NCI-H1694 treated with DMSO at 0.1 percent for 48 hours (cell line): ENCODE measurements at regions not wholly inside any gene's neighbourhood (a gene's known extent, or its start where the extent isn't known, plus 50 kb on each side); places are given as distances from the start of the nearest gene placed in this dataset.

ENCODE experiments used
- DNase-seq: peaks from one replicate; lab custom pipeline; 2025; lab: John Stamatoyannopoulos, UW

DNA sequence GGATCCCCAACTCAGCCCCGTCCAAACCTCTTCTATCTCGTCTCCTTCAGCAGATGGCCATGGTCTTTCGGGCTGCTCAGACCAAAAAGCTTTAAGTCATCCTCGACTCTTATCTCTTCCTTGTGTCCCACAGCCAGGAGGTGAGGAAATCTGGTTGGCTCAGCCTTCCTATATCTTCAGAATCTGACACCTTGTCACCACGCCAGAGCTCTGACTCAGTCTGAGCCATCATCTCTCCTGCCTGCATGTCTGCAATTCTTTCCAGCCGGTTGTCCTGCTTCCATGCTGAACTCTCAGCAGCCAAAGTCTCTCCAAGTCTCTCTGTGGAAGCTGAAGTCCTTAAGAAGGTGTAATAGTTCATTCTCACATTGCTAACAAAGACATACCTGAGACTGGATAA is 419.3 kb upstream of the ADAMTS16 start:
- no peak for DNase-seq

DNA sequence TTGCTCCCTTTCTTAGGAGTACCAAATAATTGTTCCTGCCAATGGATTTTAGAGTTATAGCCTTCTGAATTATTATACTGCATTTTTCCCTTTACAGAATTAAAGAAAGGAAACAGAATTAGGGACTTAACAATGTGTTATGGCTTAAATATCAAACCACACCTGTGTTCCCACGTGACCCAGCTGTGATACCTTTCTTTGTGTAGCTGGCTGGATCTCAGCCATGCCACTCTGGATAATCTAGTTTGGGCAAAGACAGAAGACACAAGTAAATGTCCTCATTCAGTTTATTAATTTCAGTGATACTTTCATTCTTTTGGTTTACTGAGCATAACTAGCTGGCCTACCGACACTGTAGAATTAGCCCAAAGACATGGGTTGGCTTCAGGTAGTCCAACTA is 417.2 kb upstream of the ADAMTS16 start:
- no peak for DNase-seq

DNA sequence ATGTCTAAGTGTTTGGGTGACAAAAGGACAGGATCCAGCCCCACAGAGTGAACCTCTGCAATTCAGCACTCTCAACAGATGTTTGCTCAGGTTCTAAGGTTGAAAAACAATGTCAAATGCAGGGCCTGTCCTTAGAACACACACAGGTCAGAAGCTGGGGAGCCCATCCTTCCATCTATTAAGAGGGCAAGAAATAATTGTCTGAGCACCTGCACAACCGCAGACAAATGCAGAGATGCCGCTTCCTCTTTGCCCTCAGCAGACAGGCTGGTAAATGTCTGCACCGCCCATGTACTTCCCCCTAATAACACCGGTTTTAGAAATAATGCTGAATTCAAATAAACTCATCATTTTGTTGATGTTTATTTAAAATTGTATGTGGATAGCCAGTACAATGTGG is 414.5 kb upstream of the ADAMTS16 start:
- DNase-seq: no peak

DNA sequence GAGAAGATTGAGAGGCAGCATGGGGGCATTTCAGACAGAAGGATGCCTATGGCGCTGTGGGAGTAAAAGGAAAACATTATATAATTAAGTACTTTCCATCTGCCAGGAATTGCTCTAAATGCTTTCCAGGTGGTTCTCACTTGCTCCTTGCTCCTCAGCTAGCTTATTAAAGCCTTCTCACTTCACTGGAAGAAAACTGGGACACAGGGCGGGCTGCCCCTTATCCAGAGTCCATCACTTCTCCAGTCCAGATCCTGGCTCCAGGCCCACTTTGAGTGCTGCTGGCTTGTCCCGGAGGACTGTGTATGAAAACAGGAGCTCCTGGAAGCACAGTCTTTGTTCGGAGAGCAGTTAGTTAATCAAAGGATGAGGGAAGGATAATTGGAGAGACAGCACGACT is 409.9 kb upstream of the ADAMTS16 start:
- no peak for DNase-seq

DNA sequence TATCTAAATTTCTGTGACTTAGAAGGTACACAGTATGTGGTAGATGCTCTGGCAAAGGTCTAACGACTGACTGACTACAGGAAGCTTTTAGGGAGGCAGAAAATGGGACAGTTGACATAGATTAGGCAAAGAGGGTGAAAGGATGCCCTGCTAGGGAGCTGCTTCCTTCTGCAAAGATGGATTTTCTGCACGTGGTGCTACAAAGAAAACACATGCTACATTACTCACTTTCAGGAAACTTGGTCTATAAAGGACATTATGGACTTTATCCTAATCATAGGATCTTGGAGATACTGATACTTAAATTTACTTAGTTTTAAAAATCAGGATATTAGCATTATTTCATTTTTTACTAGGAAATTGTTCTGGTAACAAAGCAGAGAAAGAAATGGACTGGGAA is 405.8 kb upstream of the ADAMTS16 start:
- no peak for DNase-seq

DNA sequence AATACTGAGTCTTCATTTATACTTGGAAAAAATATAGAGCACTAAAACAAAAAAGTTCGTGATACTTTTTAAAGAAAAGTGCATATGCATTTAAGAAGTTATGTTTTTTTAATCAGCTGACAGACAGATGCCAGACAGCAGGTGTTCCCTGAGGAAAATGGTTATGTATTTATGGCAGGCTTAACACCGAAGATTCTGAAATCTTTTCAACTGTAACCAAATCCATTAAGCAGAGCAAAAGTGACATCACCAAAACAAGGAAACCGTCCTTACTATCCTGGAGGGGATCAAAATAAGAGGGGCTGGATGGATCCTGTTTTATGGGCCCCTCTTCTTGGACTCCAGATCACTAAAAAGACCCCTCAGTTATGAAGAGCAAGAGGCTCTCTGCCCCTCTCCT is 404.9 kb upstream of the ADAMTS16 start:
- no peak for DNase-seq

DNA sequence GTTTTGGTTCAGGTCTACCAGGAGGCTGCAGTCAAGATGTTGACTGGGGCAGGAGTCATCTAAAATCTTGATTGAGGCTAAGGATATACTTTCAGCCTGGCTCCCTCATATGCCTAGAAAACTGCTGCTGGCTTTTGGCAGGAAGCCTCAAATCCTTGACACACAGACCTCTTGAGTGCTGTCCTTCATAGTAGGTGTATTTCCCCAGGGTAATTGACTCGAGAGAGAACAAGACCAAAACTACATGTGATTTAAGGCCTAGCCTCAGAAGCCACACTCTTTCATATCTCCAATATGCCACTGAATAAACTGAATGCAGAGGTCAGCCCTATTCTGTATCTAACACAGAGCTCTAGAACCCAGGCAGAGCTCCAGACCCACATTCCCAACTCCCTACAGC is 402.3 kb upstream of the ADAMTS16 start:
- DNase-seq: no peak

DNA sequence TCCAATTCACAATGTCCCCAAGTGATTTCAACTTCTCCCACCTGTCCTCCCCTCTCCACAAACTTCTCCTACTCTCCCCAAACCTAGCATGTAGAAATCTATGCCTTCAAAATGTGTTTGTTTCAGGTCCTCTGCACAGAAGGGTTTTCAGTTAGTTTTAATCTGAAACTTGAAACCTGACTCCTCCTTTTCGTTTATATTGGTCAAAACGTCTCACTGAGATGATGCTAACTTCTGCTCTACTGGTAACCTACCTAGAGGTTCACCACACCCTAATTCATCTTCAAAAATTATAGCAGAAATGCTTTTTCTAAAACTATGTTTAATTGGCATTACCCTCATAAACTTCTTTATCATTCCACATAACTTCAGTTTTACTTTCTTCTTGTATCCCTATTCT is 401.8 kb upstream of the ADAMTS16 start:
- DNase-seq: no peak

DNA sequence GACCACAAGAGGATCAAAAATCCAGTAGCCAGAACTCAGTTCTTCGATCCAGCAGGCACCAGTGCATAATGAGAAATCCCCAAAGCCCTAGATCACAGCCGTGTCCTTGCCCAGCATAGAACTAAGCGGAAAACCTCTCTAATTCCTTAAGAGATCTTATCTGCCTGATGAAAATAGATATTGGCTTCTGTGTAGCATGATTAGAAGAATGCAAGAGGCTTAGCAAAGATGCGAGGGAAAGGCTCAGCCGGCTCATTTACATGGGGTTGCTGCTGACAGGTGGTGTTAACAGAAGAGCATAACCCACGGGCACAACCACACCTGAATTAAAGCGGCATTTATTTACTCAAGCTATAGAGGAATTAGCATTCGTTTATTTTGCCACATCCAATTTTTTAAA is 400.0 kb upstream of the ADAMTS16 start:
- DNase-seq: no peak

DNA sequence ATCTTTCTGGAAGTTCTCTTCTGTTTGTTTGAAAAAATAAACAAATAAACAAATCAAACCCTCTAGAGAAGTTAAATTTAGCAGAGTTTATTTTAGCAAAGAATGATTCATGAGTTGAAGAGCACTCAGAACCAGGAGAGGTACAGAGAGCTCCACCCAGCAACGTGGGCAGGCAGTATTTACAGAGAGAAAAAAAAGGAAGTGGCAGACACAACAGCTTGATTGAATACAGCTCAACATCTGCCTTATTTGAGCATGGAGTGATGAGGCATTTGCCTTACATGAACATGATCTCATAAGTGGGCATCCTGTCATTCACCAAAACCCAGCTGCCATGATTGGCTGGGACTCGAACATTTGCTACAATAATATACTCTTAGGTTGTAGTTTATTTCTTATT is 381.6 kb upstream of the ADAMTS16 start:
- no peak for DNase-seq

DNA sequence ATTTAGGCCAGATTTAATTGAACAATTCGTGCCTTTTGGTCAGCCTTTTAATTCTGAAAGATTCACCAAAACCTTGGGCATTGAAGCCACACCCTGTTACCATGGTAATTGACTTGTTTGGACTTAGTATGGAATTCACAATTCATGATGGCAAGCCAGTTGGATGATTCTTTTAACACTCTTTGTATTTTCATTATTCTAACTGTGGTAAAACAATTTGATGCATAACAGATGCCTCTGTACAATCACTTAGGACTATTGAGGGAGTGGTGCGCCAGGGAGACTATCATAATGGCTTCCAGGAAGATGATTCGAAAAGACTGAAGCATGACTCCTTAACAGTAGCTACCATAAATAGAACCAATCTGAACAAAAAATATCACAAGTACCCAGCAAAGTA is 381.1 kb upstream of the ADAMTS16 start:
- no peak for DNase-seq

DNA sequence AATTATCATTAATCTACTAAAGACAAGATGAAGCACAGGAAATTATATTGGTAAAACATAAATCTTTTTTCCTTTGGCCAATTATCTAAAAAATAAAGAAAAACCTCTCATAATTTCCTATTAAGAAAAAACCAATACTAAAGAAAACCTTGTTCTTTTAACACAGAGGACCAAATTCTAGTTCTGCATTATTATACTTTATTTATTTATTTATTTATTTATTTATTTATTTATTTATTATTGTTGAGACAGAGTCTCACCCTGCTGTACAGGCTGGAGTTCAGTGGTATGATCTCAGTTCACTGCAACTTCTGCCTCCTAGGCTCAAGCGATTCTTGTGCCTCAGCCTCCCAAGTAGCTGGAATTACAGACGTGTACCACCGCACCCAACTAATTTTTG is 377.8 kb upstream of the ADAMTS16 start:
- DNase-seq: no peak

DNA sequence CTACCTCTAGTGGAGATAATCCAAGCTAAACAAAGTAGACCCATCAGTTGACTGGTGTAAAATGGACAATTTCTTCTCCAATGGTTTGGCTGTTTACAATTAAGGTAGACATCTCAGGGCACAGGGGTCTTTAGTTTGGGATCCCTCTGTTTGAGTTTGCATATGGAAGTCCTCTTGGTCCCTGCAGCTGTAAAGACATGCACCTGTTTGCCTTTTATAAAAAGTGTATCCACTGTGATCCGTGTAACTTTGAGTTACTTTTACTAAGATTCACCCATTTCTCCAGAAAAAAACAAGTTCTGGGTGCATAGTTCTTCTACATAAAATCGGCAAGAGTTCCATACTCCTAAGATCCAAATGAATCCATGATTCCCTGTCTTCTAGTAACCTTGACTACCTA is 374.7 kb upstream of the ADAMTS16 start:
- no peak for DNase-seq

DNA sequence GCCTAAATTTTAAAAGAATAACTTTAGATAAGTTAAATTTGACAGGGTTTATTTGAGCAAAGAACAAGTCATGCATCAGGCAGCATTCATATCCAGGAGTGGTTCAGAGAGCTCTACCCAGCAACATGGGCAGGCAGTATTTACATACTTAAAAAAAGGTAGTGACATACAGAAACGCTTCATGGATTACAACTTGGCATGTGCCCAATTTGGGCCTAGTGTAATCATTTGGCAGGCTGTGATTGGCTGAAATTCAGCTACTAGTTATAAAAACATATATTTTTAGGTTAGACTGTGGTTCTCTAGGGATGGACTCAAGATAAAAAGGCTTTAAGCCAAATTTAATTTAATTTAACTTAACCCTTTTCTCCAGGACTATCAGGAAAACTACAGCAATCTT is 374.0 kb upstream of the ADAMTS16 start:
- DNase-seq: no peak

DNA sequence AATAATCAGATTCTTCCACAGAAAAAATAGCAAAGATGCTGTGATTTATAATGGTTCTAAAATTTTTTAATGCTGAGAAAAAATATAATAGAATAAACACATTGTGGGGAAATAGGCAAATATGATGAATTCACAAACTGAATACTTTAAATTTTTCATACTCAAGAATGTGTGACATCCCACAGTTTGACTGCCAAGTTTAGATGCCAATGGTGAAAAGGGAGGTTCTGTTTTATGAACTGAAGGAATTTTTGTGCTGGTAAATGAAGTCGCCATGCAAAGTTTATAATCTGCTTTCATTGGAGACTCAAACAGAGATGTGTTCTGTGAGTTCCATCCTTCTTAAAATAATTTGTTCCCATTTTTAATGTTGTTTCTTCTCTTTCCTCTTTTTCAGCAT is 367.5 kb upstream of the ADAMTS16 start:
- no peak for DNase-seq

DNA sequence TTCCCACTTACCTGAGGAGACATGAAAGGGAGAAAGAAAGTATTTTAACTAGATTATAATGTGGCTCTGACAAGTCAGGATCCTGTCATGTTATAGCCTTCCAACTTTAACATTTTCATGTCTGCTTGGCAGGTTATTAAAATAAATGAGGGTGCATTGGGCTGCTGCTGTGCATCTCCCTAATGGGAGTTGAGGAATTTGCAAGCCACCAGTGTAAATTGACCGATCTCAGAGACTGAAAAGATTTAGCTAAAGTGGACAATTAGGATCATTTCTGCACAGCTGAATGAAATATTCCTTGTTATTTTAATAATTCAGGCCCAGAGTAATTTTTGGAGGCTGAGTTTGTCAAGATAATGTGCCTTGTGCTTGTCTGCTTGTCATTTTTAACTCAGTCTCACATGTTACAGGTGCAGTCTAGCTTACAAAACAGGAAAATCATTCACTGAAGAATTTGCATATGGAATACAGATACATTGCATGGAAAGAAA is 366.3 kb upstream of the ADAMTS16 start:
- DNase-seq: no peak

DNA sequence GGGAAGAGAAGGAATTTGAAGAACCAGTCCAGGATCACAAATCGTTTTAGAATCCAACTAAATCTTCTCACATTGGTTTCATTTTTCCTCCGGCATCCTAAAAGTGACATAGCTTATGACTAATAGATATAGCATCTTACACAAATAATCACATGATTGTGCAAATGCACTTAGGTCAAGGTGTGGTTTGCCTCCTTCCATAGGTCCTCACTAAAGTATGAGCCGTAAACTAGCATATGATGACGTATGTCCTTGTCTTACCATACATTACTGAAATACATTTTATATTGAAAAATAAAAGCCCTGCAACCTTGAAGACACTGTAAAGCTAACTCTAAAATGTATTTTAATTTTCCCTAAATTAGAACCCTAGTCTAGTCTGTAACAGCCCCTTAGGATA is 362.7 kb upstream of the ADAMTS16 start:
- DNase-seq: no peak

DNA sequence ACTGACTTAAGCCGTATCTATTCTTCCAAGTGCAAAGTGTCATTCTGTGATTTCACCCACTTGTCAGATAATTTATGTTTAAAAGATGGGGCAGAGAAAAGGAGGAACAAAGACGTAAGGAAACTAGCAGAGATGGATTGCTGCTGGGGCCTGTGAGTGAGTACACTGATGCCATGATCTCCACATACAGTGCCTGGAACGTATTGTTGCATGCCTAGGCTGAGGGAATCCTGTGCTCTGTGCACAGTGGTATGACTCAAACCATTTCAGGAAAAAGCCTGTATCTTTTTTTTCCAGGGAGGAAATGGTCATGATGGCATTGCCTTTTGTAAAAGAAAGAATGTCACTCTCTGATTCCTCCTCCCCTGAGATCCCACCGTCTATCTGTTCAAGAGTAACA is 359.5 kb upstream of the ADAMTS16 start:
- DNase-seq: no peak

DNA sequence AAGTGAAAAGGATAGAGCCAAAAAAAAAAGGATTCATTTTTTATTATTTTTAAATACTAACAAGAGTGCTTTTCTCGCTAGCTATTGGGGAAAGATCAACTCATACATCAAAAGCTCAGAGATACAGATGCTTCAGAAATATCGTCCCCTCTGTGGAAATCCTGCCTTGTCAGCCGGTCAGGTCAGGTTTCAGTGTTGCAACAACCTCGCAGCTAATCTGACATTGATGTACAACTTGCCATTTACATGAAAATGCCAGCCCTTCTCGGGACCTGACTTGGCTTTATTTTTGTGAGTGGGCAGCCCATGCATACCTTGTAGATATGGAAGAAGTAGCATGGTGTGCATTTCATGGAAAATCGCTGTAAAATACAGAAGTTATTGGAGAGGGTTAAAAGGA is 358.8 kb upstream of the ADAMTS16 start:
- DNase-seq: no peak

DNA sequence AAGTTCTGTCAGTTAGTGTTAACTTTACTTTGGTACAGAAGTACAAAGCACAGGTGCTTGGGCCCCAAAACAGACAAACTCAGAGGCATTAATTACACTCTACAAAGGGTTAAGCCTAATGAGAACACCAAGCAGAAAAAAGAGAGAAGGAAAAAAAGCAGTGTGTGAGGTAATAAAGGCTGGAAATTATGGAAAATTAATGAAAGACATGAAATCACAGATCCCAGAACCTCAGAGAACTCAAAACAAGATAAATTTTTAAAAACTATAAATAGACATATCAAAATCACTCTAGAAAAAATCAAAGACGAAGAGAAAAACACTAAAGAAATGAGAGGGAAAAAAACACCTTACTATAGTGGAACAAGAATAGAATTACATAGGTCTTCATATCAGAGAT is 354.2 kb upstream of the ADAMTS16 start:
- DNase-seq: no peak

DNA sequence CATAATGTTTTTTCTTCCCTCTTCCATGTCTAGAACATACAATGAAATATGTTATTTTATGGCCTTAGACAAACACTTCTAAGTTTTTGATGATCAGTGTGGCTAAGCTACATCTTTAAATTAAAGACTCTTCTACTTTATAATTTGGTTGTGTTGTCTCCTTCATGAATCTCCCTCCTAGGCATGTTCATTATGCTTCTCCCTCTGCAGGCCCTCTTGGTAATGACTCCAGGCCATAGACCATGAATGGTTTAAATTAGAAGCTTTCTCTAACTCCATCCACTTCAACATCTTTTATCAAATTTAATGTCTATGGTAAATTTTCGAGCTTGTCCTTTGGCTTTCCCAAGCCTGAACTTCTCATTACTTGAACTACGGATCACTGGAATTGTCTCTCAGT is 342.7 kb upstream of the ADAMTS16 start:
- no peak for DNase-seq

DNA sequence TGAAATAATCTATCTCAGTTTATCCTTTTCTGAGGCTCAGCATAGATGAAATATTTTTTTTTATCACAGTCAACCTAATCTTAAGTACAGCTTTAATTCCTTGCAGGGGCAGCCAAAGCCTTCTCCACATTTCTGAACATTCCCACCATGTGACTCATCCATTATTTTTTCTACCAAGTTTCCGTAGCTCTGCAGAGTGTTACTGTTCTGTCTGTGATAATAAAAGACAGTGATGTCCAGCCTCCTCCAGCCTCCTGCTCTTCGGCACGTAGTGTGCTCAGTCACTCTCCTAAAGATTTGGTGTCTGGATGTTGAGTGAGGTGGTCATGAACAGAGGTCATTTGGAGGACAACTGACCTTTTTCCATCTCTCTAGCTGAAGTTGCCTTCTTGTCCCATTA is 338.1 kb upstream of the ADAMTS16 start:
- no peak for DNase-seq

DNA sequence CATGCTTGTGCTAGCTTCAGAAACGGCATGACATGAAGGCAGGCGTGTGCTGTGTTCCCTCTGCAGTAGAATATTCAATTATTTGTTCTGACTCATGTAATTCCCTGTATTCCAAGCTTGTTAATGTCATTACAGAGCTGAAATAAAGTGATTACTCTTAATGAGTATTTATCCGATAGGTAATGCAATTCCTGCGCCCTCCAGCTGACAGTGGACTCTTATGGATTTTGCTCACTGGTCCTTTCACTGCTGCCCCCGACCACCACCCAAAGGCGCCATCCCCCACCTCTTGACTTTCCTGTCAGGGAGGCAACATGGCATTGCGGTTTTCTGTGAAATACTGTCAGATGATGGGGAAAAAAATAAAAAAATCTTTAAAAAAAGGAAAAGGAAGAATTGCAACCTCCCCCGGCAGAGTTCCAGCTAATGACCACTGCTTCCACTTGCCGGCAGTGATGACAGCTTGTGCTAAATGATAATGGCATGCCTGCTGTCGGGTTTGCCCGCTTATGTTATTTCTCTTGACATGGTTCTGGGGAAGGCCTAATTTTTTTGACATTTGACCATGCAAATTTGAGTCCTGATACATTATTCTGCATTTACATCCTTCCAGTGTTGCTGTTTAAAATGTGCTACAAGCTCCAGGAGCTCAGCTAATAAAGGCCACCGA is 335.3 kb upstream of the ADAMTS16 start:
- DNase-seq: no peak

DNA sequence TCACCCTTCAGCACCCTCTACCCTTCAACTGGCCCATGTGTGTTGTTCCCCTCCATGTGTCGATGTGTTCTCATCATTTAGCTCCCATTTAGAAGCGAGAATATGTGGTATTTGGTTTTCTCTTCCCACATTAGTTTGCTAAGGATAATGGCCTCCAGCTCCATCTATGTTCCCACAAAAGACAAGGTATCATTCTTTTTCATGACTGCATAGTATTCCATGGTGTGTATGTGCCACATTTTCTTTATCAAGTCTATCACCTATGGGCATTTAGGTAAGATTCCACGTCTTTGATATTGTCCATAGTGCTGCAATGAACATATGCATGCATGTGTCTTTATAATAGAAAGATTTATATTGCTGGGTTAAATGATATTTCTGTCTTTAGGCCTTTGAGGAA is 325.1 kb upstream of the ADAMTS16 start:
- no peak for DNase-seq

DNA sequence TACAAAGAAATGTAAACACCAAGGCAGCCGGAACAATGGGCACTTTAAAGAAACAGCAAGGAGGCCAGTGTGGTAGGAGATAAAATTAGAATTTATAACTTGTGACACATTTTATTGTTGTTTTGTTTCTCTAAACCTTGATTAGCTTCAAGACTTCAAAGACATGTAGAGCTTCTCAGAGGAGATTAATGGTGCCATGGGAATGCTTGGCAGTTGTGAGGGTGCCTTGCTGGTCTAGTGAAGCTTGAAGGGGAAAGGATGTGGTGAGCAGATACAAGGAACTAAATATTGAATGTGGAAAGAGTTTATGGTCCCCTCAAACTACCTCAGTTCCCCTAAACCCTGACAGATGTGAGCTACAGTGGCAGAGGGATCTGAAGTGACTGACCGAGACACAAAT is 322.4 kb upstream of the ADAMTS16 start:
- no peak for DNase-seq
